Keratinocyte (primary cell): ENCODE measurements at regions not wholly inside any gene's neighbourhood (a gene's known extent, or its start where the extent isn't known, plus 50 kb on each side); places are given as distances from the start of the nearest gene placed in this dataset.

ENCODE experiments used
- CTCF ChIP-seq, 3 experiments: IDR thresholded peaks in 1 of 3; conservative IDR thresholded peaks in 1 of 3; optimal IDR thresholded peaks in 1 of 3; 2 replicates in 2 of 3; 3 replicates in 1 of 3; pipeline versions ENCODE3 to v1.5.1; 2011; ENCODE audit warnings: low read length in 3 of 3, mild to moderate bottlenecking in 3 of 3, moderate library complexity in 2 of 3, control low read depth in 1 of 3, inconsistent platforms in 1 of 3; ENCODE audit not compliant: insufficient read depth in 2 of 3; ENCODE audit errors: extremely low read depth in 1 of 3
- EZH2 ChIP-seq: IDR thresholded peaks from one replicate; pipeline ENCODE4 v1.6.1; 2012; ENCODE audit warnings: inconsistent platforms, mild to moderate bottlenecking, low read length, moderate library complexity

GRCh38 chr2:573805-574392, 103.3 kb downstream of the TMEM18 start:
- TF ChIP-seq CTCF (optimal IDR thresholded peaks at IDR 0.05 in 1 of 3, IDR thresholded peaks at IDR 0.05 in 1 of 3, conservative IDR thresholded peaks at IDR 0.05 in 1 of 3; ENCODE audit: extremely low read depth in 1 of 3, insufficient read depth in 2 of 3, low read length in 3 of 3) (no peak), EZH2 (no peak)
